ENCODE measurements at regions not wholly inside any gene's neighbourhood (a gene's known extent, or its start where the extent isn't known, plus 50 kb on each side); places are given as distances from the start of the nearest gene placed in this dataset.

- TF ChIP-seq CTCF (IDR thresholded peaks at IDR 0.05) (no peak), POLR2AphosphoS5 (IDR thresholded peaks at IDR 0.05; ENCODE audit: insufficient read depth in 1 of 2, low read depth in 1 of 2) (no peak)
Observed at GRCh38 chr2:138846216-138846821, 66.1 kb upstream of the NXPH2 start.

All from vagina (tissue), 2 donors.